ENCODE measurements at regions not wholly inside any gene's neighbourhood (a gene's known extent, or its start where the extent isn't known, plus 50 kb on each side); places are given as distances from the start of the nearest gene placed in this dataset.

DNA sequence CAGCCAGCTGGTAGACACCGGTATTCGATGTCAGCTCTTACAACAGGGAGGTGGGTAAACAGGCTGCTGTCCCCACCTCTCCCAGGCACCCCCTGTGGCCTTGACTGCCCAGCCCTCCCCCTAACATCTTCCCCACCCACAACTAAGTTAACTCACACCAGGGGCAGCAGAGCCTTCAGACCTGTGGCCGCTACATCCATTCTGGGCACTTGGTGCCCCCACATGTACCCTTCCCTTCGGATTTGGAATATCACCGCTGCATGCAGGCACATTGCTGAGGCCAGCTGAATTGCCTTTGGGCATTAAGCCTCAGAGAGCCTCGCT, 130.3 kb downstream of the MYCN start (continued):
- no peak for TF ChIP-seq SALL2 (tag by site-specific recombination; IDR thresholded peaks at IDR 0.05; ENCODE audit: borderline replicate concordance)
- TF ChIP-seq ZNF544 (tag by site-specific recombination; IDR thresholded peaks at IDR 0.05) = no peak
- no peak for TF ChIP-seq ZNF677 (tag by site-specific recombination; IDR thresholded peaks at IDR 0.05)
- TF ChIP-seq ZBTB11 (tag by site-specific recombination; conservative IDR thresholded peaks at IDR 0.05; ENCODE audit: low read depth) = no peak

DNA sequence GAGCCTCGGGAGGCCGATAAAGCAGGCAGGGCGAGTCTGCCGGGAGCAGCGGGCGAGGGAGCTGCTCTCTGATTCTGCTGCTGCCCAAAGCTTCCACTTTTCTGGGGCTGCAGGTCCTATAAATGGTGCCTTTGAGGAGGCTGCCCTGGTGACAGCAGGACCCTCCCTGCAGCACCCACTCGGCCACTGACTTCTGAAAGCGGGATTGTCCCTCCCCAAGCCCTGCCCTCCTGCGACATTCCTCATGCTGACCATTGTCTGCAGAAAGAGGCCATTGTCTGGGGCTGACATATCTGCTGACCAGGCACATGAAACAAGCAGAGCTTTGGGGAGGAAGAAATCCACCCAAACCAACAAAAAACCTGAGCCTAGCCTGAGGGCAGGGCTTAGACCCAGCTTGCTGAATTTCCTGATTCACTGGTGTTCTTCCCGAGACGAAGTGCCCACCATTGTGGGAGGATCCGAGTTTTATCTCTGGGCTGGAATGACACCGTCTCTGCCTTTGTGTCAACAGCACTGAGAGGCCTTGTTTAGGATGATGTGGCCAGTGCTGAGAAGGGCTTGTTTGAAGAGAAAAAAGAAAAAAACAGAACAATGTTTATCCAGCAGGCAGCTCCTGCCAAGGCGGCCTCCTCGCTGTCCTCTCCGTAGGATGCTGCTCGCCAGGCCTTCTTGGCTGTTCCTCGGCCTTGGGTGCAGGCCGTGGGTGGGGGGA, 129.7 kb downstream of the MYCN start:
- ChIA-PET CTCF (no interaction called here), POLR2A (no interaction called here)
- no peaks in the 10 kb centered on the region for H3K36me3 ChIP-seq (ENCODE audit: control insufficient read depth in 2 of 2, insufficient read depth in 1 of 2, low read length in 2 of 2)
- H3K9me3 ChIP-seq (ENCODE audit: control insufficient read depth, insufficient read depth, low read depth, low read length) = no peaks in the 10 kb centered on the region
- TF ChIP-seq ZNF571 (tag by site-specific recombination; IDR thresholded peaks at IDR 0.05) = no peak
- TF ChIP-seq GLIS2 (tag by site-specific recombination; IDR thresholded peaks at IDR 0.05) = no peak
- no peak overlapping the region for H3K4me3 ChIP-seq (ENCODE audit: low read depth, low read length)
- no peak overlapping the region for H3K27ac ChIP-seq (ENCODE audit: extremely low read depth, low read depth, low read length)
- no peaks in the 10 kb centered on the region for H3K4me1 ChIP-seq (ENCODE audit: control insufficient read depth, insufficient read depth, low read length)

- Histone ChIP-seq H3K4me1 (ENCODE audit: control insufficient read depth, insufficient read depth, low read length) (no peaks in the 10 kb centered on the region), H3K4me3 (ENCODE audit: low read depth, low read length) (no peak overlapping the region), H3K27ac (ENCODE audit: extremely low read depth, low read depth, low read length) (no peak overlapping the region), H3K36me3 (ENCODE audit: control insufficient read depth in 2 of 2, insufficient read depth in 1 of 2, low read length in 2 of 2) (no peaks in the 10 kb centered on the region), H3K9me3 (ENCODE audit: control insufficient read depth, insufficient read depth, low read depth, low read length) (no peaks in the 10 kb centered on the region)
- TF ChIP-seq REPIN1 (tag by site-specific recombination; IDR thresholded peaks at IDR 0.05; ENCODE audit: low read depth) (no peak), ZNF639 (tag by site-specific recombination; IDR thresholded peaks at IDR 0.05) (no peak), ZNF518A (tag by site-specific recombination; conservative IDR thresholded peaks at IDR 0.05; ENCODE audit: low read depth) (no peak), ZNF645 (tag by site-specific recombination; IDR thresholded peaks at IDR 0.05) (no peak), ZNF791 (tag by site-specific recombination; IDR thresholded peaks at IDR 0.05) (no peak), ZNF175 (tag by site-specific recombination; IDR thresholded peaks at IDR 0.05) (no peak), ZNF211 (tag by site-specific recombination; IDR thresholded peaks at IDR 0.05; ENCODE audit: low read depth) (no peak), GLIS1 (tag by site-specific recombination; IDR thresholded peaks at IDR 0.05) (no peak)
- POLR2A ChIA-PET = no interaction called here
- CTCF ChIA-PET = no interaction called here
Observed at GRCh38 chr2:16069663-16069932, 129.2 kb downstream of the MYCN start.
